Fibroblast of skin of left quadriceps (primary cell): ENCODE measurements at regions not wholly inside any gene's neighbourhood (a gene's known extent, or its start where the extent isn't known, plus 50 kb on each side); places are given as distances from the start of the nearest gene placed in this dataset.

Experiments used
- DNase-seq, 2 experiments: peaks; one replicate each; pipeline ENCODE4 v3.0.0-alpha.2; 2013; ENCODE audit warnings: low read depth in 2 of 2

- no peak for DNase-seq
Observed at GRCh38 chr1:72540674-72541073, 258.3 kb upstream of the NEGR1 start.

GRCh38 chr1:72535470-72535869 is 253.1 kb upstream of the NEGR1 start:
- DNase-seq, result no peak

GRCh38 chr1:72530646-72531045 is 248.3 kb upstream of the NEGR1 start:
- no peak for DNase-seq

GRCh38 chr1:72526926-72527325 is 244.6 kb upstream of the NEGR1 start:
- DNase-seq, result no peak

GRCh38 chr1:72524021-72524420 is 241.7 kb upstream of the NEGR1 start:
- DNase-seq, result no peak

GRCh38 chr1:72521659-72522058 is 239.3 kb upstream of the NEGR1 start:
- no peak for DNase-seq

- no peak for DNase-seq
Observed at GRCh38 chr1:72516826-72517225, 234.5 kb upstream of the NEGR1 start.

GRCh38 chr1:72516264-72516663 is 233.9 kb upstream of the NEGR1 start:
- no peak for DNase-seq

- peak; percentile 29 to 35 for DNase-seq
Observed at GRCh38 chr1:72498371-72498770, 216.0 kb upstream of the NEGR1 start.

- no peak for DNase-seq
Observed at GRCh38 chr1:72489801-72490200, 207.5 kb upstream of the NEGR1 start.

- peak; percentile 52 for DNase-seq
Observed at GRCh38 chr1:72485801-72486200, 203.5 kb upstream of the NEGR1 start.

GRCh38 chr1:72483846-72484357 is 201.6 kb upstream of the NEGR1 start:
- DNase-seq, result no peak

- DNase-seq, result no peak
Observed at GRCh38 chr1:72482736-72483413, 200.5 kb upstream of the NEGR1 start.

- no peak for DNase-seq
Observed at GRCh38 chr1:72481420-72481970, 199.2 kb upstream of the NEGR1 start.

- DNase-seq, result no peak
Observed at GRCh38 chr1:72466376-72466775, 184.0 kb upstream of the NEGR1 start.

GRCh38 chr1:72462186-72462905 is 180.0 kb upstream of the NEGR1 start:
- no peak for DNase-seq

GRCh38 chr1:72442262-72442661 is 159.9 kb upstream of the NEGR1 start:
- no peak for DNase-seq

- no peak for DNase-seq
Observed at GRCh38 chr1:72439036-72439435, 156.7 kb upstream of the NEGR1 start.

- no peak for DNase-seq
Observed at GRCh38 chr1:72438270-72438669, 155.9 kb upstream of the NEGR1 start.

GRCh38 chr1:72435025-72435424 is 152.7 kb upstream of the NEGR1 start:
- DNase-seq, result no peak

- no peak for DNase-seq
Observed at GRCh38 chr1:72434070-72434469, 151.7 kb upstream of the NEGR1 start.

GRCh38 chr1:72433591-72433990 is 151.3 kb upstream of the NEGR1 start:
- DNase-seq, result no peak

GRCh38 chr1:72432645-72433267 is 150.4 kb upstream of the NEGR1 start:
- no peak for DNase-seq
